Loucy (cell line): ENCODE measurements at regions not wholly inside any gene's neighbourhood (a gene's known extent, or its start where the extent isn't known, plus 50 kb on each side); places are given as distances from the start of the nearest gene placed in this dataset.

Experiments used
- EZH2phosphoT487 ChIP-seq: fragments of 200-600 bp; IDR thresholded peaks from 2 replicates; pipeline ENCODE4 v1.6.1; 2018; ENCODE audit warnings: antibody characterized with exemption, mild to moderate bottlenecking, moderate library complexity, borderline replicate concordance
- TF ChIP-seq, protein P1 (sequence below): fragments of 200-600 bp; sonication (generic); conservative IDR thresholded peaks from 2 replicates; pipeline ENCODE4 v1.5.1; 2014; ENCODE audit warnings: mild to moderate bottlenecking, antibody characterized with exemption, low read length

GRCh38 chr9:88072831-88073375 is 65.4 kb downstream of the SPATA31C2 start:
- TF ChIP-seq, protein P1, sequence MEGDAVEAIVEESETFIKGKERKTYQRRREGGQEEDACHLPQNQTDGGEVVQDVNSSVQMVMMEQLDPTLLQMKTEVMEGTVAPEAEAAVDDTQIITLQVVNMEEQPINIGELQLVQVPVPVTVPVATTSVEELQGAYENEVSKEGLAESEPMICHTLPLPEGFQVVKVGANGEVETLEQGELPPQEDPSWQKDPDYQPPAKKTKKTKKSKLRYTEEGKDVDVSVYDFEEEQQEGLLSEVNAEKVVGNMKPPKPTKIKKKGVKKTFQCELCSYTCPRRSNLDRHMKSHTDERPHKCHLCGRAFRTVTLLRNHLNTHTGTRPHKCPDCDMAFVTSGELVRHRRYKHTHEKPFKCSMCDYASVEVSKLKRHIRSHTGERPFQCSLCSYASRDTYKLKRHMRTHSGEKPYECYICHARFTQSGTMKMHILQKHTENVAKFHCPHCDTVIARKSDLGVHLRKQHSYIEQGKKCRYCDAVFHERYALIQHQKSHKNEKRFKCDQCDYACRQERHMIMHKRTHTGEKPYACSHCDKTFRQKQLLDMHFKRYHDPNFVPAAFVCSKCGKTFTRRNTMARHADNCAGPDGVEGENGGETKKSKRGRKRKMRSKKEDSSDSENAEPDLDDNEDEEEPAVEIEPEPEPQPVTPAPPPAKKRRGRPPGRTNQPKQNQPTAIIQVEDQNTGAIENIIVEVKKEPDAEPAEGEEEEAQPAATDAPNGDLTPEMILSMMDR, result no peak
- TF ChIP-seq EZH2phosphoT487, result no peak
